Prostate gland (tissue), 2 donors: ENCODE measurements at regions not wholly inside any gene's neighbourhood (a gene's known extent, or its start where the extent isn't known, plus 50 kb on each side); places are given as distances from the start of the nearest gene placed in this dataset.

Experiments
- CTCF ChIP-seq, 4 experiments: fragments of 200-600 bp in 2 of 4; fragments of 450-650 bp in 2 of 4; sonication (generic) in 2 of 4; IDR thresholded peaks; 1 replicate in 3 of 4; 2 replicates in 1 of 4; pipeline ENCODE4 v1.5.1; 2016 to 2019; ENCODE audit warnings: antibody characterized with exemption in 4 of 4, mild to moderate bottlenecking in 2 of 4, moderate library complexity in 2 of 4
- POLR2AphosphoS5 ChIP-seq: sonication (generic); formaldehyde crosslinking; IDR thresholded peaks from one replicate; pipeline ENCODE4 v1.6.1; 2017; ENCODE audit warnings: antibody characterized with exemption

DNA sequence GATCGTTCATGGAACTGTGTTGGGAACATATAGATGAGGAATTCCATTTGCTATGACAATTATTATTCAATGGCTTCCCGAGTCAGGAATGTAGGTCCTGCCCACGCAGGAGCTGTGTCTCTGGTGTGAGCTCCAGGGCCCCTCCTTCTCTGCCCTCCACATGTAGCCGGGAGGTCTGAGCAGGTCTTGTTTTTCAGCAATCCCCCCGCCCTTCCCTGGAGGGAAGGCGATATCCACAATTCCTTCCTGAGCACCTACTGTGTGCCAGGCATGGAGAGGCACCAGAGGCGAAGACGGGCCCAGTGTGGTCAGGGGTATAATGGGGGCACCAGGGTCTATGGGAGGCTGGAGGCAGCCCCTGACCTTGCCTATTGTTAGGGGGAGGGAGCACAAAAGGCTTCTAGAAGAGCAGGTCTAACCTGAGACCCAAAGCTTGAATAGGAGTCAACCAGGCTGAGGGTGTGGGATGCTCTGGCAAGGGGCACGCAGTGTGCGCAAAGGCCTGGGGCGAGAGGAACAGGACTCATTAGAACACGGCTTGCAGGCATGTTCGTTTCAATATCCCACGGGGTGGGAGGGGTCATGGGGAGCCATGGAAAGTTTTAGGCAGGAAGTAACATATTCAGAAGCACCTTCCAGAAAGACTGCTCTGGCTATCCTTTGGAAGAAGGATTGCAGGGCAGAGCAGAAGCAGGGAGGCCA lies 154.9 kb downstream of the C9orf50 start:
- no peak for TF ChIP-seq POLR2AphosphoS5
- no peak for TF ChIP-seq CTCF (IDR thresholded peaks at IDR 0.05)
